OCI-M2 (cell line): ENCODE measurements at regions not wholly inside any gene's neighbourhood (a gene's known extent, or its start where the extent isn't known, plus 50 kb on each side); places are given as distances from the start of the nearest gene placed in this dataset.

Experiments
- DNase-seq: peaks from one replicate; lab custom pipeline; 2025; ENCODE audit not compliant: unreplicated experiment; lab: John Stamatoyannopoulos, UW

DNA sequence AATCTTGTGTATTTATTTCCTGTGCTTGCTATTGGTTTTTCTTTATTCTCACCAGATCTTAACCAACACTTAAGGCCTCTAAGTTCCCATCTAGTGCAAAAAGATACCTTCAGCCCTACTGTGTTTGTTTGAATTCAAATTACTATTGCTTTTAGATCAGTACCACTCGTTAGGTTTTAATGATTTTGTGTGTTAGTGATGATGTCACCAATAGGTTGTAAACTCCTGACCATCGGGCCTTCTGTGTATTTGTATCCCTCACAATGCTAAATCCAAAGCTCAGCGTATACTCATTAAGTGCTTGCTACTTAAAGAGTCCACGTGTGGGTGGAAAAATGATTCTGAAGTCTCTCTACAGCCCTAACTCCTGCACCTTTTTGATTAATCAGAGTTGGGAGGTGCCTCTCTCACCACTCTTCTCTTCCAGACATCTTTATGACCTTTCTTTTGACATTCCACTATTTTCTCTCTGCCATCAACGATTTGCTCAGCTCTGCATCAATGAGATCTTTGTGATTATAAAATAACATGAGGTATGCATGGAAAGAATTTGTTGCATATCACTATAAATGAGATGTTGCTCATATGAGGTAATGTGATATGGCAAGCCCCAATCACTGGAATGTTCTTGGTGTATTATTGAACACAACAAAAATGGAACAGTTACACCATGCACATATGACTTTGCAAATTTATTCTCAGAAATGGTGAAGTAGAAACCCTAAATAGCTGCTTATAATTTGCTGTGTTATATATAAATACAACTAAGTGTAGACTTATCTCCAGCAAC, 55.1 kb upstream of the LAMA2 start:
- no peak for DNase-seq

GRCh38 chr6:128826606-128827005, 56.3 kb upstream of the LAMA2 start:
- no peak for DNase-seq

- no peak for DNase-seq
These were observed 60.7 kb upstream of the LAMA2 start for GRCh38 chr6:128822271-128822670.

DNA sequence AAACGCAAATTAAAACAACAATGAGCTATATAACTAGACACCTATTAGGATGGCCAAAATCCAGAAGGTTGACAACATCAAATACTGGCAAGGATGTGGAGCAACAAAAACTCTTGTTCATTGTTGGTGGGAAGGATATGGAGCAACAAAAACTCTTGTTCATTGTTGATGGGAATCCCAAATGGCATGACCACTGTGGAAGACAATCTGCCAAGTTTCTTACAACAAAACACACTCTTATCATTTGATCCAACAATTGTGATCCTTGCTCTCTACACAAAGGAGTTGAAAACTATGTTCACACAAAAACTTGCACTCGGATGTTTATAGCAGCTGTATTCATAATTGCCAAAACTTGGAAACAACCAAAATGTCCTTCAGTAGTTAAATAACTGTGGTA, 61.8 kb upstream of the LAMA2 start:
- no peak for DNase-seq

DNA sequence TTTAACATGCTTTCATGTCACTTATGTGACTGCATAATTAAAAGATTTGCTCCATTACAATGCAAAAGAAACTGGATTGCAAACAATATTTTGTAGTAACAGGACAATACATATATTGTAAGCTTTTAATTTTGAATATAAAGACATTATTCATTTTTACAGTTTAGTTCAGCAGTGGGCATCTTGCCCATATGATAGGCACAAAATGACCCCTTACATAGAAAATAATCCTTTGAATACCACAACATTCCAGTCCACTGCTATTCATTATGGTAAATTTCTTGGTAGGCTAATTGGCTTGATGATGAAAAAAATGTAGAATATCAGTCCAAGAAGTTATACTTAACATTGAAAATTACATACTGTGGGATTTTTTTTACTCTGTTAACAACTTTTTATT, 74.1 kb upstream of the LAMA2 start:
- DNase-seq, result no peak

DNA sequence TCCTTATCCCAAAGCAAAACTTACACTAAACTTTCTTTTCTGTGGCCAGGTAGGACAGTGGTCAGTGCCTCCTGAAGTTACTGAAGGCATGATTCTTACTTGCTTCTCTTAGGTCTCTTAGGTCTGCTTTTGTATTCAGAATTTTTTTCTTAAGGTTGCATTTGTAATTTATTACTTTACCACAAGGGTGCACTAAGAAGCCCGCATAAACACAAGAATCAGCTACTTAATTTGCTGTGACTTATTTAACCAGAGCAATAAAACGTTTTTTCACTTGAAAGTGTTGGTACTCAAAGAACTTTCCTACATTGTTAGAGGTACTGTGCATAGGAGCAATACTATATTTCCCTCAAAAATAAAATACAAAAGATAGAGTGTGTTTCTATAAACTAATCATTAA, 75.4 kb upstream of the LAMA2 start:
- no peak for DNase-seq

DNA sequence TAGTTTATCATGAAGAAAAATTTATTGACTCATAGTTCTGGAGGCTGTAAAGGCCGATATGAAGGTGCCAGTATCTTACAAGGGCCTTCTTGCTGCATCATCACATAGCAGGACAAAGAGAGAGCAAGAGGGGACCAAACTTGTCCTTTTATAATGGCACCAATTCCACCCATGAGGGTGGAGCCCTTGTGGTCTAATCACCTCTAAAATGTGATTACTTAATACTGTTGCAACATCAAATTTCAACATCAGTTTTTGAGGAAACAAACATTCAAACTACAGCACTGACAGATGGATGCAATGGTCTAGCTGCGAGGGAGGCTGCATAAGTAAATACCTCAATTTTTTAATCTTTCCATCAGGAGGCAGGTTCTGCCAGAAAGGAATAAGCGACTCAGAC, 76.7 kb upstream of the LAMA2 start:
- no peak for DNase-seq

DNA sequence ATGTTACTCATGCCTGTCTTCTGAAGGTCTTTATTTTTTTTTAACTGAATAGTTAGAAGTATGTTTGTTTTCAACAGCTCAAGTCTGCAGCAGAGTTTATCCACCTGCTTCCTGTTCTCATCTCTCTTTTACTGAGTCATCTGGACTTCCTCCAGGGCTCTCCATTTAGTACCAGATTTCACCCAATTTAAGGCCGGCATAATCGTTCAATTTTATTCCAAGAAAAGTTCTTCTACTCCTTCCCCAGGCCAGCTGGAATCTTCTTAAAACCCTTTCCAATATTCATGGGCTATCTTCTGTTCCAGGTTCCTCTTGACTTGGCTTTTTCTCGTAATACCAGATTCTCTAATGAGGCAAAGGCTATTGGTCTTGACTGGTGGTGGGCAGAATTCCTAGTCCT, 79.0 kb upstream of the LAMA2 start:
- no peak for DNase-seq

- no peak for DNase-seq
These were observed 81.3 kb upstream of the LAMA2 start for GRCh38 chr6:128801621-128802020.

- DNase-seq, result no peak
These were observed 98.7 kb upstream of the LAMA2 start for GRCh38 chr6:128784266-128784665.

- no peak for DNase-seq
These were observed 114.8 kb upstream of the LAMA2 start for GRCh38 chr6:128768187-128768586.

DNA sequence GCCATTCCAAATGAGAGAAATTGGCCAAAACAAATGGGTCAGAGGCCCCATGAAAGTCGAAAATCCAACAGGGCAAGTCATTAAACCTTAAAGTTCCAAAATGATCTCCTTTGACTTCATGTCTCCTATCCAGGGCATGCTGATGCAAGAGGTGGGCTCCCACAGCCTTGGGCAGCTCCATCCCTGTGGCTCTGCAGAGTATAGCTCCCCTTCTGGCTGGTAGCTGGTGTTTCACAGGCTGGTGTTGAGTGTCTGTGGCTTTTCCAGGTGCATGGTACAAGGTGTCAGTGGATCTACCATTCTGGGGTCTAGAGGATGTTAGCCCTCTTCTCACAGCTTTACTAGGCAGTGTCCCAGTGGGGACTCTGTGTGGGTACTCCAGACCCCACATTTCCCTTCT, 115.2 kb upstream of the LAMA2 start:
- DNase-seq, result no peak

- no peak for DNase-seq
These were observed 115.8 kb upstream of the LAMA2 start for GRCh38 chr6:128767150-128767549.

DNA sequence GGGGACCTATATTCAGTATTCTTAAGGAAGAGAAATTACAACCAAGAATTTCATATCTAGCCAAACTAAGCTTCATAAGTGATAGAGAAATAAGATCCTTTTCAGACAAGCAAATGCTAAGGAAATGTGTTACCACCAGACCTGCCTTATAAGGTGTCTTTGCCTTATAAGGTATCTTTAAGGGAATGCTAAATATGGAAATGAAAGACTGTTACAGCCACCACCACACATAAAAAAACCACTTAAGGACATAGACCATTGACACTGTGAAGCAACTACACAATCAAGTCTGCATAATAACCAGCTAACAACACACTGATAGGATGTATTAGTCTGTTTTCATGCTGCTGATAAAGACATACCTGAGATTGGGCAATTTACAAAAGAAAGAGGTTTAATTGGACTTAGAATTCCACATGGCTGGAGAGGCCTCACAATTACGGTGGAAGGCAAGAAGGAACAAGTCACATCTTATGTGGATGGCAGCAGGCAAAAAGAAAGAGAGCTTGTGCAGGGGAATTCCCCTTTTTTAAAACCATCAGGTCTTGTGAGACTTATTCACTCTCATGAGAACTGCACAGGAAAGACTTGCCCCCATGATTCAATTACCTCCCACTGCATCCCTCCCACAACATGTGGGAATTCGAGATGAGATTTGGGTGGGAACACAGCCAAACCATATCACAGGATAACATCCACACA, 119.2 kb upstream of the LAMA2 start:
- DNase-seq, result no peak

- no peak for DNase-seq
These were observed 123.0 kb upstream of the LAMA2 start for GRCh38 chr6:128759901-128760300.

DNA sequence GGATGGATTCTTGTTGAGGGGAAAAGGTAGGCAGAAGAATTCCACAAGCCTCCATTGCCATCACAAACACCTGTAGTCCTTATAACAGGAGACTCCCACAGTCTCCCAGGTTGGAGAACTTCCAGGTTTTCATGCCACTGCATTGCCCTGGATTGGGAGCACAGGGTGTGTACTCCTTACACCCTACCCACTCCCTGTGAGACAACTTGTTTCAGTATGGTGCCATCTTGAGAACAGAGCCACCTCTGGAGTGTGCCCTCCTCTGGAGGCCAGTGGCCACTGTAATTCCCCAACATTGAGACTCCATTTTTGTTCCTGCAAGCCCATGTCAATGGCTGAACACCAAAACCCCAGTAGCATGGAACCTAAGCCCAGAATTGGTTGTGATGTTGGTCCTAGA, 123.5 kb upstream of the LAMA2 start:
- DNase-seq, result no peak

DNA sequence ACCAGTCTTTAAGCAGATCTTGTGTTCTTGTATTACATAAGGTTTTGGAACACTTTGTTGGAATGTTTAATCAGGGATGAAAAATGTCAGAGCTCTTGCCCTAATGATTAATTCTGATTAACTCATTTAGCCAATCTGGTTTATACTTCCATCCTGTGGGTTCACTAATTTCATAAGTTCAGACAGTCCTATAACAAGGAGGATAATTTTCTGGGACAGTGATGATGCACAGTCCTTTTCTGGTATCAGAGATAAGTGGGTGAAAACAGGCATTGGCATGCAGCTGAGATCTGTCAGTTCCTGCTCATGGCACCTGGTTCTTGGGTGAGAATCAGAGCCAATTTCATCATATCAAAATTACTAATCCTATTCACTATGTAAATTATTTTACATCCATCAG, 125.0 kb upstream of the LAMA2 start:
- no peak for DNase-seq

DNA sequence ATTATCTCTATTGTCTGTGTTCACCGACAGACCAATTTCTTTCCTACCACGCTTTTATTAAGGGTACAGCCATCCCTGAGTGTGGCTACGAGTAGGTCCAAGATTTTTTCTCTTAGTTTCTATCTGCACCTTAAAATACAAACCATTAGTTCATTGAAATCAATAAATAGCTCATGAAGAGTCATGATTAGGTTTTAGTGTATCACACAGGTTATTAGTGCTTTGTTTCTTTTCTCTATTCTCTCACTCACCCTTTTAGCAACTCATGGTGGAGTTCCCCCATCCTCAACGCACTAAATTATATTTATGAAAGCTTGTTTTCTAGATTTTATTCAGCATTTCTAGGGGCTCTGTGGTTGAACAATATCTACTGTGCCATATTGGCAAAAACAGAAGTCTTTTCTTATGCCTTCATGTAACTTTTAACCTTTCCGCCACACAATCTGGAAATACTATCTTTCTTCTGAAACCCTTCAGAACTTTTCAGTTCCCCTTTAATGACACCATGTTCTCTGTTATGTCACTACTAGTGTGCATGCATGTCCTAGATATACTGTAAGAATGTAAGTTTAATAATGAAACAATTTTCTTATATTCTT, 128.2 kb upstream of the LAMA2 start:
- DNase-seq, result no peak

GRCh38 chr6:128743974-128744765, 138.8 kb upstream of the LAMA2 start:
- no peak for DNase-seq

GRCh38 chr6:128742900-128743299, 140.0 kb upstream of the LAMA2 start:
- DNase-seq, result no peak

GRCh38 chr6:128740951-128741350, 142.0 kb upstream of the LAMA2 start:
- no peak for DNase-seq

DNA sequence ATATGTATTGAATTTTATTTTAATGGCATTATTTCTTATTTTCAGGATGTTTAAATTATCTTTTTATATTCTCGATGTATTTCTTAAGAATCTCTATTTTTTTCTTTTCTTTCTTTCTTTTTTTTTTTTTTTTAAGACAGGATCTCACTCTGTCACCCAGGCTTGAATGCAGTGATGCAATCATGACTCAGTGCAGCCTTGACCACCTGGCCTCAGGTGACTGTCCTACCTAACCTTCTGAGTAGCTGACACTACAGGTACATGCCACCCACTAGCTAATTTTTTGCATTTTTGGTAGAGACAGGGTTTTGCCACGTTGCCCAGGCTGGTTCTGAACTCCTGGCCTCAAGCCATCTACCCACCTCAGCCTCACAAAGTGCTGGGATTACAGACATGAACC, 143.8 kb upstream of the LAMA2 start:
- DNase-seq, result no peak
